ENCODE measurements at regions not wholly inside any gene's neighbourhood (a gene's known extent, or its start where the extent isn't known, plus 50 kb on each side); places are given as distances from the start of the nearest gene placed in this dataset.

DNA sequence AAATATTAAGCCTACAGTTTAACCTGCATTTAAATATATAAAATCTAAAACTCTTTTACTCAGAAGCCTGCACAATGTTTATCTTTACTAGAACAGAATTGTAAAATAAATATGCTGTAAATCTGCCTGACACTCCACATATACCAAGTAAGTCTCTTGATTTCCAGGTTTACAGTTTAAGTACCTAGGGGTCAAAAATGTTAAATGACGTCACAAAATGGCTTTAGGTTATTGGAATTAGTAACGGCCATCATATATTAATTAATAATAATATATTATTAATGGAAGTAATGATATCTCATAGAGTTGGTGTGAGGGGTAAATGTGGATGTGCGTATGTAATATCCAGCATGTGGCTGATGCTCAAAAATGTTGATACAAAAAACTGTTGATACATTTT is 114.8 kb upstream of the ANO5 start:
- TF ChIP-seq, protein P1, sequence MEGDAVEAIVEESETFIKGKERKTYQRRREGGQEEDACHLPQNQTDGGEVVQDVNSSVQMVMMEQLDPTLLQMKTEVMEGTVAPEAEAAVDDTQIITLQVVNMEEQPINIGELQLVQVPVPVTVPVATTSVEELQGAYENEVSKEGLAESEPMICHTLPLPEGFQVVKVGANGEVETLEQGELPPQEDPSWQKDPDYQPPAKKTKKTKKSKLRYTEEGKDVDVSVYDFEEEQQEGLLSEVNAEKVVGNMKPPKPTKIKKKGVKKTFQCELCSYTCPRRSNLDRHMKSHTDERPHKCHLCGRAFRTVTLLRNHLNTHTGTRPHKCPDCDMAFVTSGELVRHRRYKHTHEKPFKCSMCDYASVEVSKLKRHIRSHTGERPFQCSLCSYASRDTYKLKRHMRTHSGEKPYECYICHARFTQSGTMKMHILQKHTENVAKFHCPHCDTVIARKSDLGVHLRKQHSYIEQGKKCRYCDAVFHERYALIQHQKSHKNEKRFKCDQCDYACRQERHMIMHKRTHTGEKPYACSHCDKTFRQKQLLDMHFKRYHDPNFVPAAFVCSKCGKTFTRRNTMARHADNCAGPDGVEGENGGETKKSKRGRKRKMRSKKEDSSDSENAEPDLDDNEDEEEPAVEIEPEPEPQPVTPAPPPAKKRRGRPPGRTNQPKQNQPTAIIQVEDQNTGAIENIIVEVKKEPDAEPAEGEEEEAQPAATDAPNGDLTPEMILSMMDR (IDR thresholded peaks at IDR 0.05), result no peak
- TF ChIP-seq MYC (IDR thresholded peaks at IDR 0.05; ENCODE audit: borderline replicate concordance, low read length) (no peak), FOSL2 (IDR thresholded peaks at IDR 0.05) (no peak), FOSL2 (CRISPR knock-in tag; IDR thresholded peaks at IDR 0.05) (no peak), POLR2AphosphoS2 (conservative IDR thresholded peaks at IDR 0.05; ENCODE audit: low read length) (no peak), BHLHE40 (IDR thresholded peaks at IDR 0.05; ENCODE audit: low read depth, low read length) (no peak), ZSCAN20 (CRISPR knock-in tag; IDR thresholded peaks at IDR 0.05) (no peak), EHF (CRISPR knock-in tag; IDR thresholded peaks at IDR 0.05) (no peak), POLR2A (IDR thresholded peaks at IDR 0.05; ENCODE audit: low read length) (no peak), JUN (IDR thresholded peaks at IDR 0.05) (no peak)
- TF ChIP-seq, protein P2, sequence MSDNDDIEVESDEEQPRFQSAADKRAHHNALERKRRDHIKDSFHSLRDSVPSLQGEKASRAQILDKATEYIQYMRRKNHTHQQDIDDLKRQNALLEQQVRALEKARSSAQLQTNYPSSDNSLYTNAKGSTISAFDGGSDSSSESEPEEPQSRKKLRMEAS (IDR thresholded peaks at IDR 0.05), result no peak
- TF ChIP-seq, protein P3, sequence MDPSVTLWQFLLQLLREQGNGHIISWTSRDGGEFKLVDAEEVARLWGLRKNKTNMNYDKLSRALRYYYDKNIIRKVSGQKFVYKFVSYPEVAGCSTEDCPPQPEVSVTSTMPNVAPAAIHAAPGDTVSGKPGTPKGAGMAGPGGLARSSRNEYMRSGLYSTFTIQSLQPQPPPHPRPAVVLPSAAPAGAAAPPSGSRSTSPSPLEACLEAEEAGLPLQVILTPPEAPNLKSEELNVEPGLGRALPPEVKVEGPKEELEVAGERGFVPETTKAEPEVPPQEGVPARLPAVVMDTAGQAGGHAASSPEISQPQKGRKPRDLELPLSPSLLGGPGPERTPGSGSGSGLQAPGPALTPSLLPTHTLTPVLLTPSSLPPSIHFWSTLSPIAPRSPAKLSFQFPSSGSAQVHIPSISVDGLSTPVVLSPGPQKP (IDR thresholded peaks at IDR 0.05; ENCODE audit: low read depth, low read length), result no peak

Data from A549 (cell line).